ENCODE measurements at regions not wholly inside any gene's neighbourhood (a gene's known extent, or its start where the extent isn't known, plus 50 kb on each side); places are given as distances from the start of the nearest gene placed in this dataset.
"Not testable (repeated sequence)": the region's sequence is repeated elsewhere in the genome, so short reads cannot be mapped to it uniquely, and the experiment has no call there.

DNA sequence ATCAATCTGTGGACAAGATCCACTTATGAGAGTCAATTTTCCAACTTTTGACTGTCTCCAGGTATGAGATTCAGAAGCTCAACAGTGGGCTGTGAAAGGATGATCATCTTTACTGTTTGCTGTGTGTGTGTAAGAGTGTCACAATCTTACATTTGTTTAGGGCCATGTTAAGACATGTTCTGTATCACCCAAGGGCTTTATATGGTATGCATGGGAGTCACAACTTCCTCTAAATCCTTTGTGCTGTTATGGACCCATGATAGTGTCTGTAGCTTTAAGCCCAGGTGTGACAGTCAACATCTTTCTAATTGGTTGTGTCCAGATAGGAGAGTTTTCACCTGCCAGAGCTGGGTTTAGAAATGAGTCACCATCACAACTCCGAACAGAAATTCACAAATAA, 70.2 kb downstream of the ZNF726 start:
- DNase-seq: not testable (repeated sequence)

DNA sequence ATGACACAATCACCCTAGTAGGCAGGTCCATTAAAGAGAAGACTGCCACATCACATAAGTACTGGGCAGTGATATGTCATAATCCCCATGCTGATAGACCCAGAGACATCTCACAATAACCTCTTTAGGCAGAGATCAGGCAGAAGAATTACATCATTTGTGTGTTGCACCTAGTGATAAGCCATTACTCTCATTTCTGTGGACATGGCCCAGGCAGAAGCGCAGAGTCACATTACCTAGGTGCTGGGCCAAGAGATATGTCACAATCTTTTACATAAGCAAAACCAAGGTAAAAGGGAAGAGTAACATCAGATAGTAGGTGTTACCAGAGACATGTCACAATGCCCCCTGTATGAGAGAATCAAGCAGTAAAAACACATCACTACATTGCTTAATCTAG, 71.9 kb downstream of the ZNF726 start:
- no peak for DNase-seq

DNA sequence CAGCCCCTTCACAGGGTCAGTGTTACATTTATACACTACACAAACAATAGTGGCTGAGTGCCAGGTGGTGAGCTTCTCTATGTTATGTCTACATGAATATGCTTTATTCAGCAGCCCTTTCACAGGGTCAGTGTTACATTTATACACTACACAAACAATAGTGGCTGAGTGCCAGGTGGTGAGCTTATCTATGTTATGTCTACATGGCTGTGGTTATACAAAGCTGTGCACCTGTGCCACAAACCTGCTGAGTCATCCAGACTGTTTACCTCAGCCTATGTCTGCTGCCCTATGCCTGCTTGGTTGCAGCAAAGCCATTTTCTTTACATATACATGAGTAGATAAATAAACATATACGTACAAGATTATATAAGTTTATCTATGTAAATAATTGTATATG, 76.5 kb downstream of the ZNF726 start:
- no peak for DNase-seq

DNA sequence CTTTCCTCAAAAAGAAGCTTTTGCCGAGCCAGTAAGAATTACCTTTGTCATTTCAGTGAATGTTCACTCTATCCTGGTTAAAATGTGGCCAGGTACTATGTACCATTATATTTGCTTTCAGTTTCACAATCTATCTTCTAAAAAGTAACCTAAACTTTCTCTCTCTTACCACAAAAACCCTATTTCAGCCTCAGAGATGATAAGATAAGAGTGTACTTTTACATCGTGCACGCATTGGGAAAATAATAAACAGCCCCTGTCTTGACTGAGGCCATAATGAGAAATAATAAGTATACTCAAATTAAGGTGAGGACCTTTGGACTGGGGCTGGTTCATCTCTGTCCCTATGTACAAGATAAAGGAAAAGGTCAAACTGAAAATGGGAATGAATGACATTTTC, 77.7 kb downstream of the ZNF726 start:
- DNase-seq: no peak

DNA sequence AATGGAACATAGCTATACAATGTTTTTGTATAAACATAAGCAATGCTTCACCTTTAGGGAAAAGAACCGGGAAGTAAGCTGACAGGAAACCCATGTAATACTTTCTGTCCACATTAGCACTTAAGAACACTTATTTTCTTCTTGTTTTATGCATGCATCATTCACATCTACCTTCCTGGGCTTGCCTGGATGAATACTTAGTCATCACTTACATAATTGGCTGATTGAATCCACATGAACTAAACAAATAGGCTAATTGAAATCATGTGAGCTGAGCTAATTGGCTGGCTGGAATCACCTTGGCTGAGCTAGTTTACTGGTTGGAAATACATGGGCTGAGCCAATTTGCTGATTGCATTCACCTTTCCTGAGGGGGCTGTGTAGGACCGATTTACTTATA, 78.8 kb downstream of the ZNF726 start:
- DNase-seq: no peak

DNA sequence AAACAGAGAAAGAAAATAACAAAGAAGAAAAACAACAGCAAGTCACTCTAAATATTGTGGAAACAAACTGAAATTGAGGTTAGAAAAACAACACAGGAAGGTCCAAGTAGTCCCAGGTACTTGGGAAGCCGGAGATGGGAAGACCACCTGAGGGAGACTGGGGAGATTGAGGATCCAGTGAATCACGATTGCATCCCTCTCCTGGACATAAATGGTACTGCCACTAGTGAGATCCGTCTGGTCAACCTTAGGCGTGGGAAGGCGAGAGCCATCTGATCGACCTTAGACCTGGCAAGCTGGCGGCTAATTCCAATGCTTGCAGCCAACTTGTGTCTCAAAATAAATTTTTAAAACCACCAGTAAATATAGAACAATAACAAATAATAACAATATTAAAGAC, 81.9 kb downstream of the ZNF726 start:
- no peak for DNase-seq

DNA sequence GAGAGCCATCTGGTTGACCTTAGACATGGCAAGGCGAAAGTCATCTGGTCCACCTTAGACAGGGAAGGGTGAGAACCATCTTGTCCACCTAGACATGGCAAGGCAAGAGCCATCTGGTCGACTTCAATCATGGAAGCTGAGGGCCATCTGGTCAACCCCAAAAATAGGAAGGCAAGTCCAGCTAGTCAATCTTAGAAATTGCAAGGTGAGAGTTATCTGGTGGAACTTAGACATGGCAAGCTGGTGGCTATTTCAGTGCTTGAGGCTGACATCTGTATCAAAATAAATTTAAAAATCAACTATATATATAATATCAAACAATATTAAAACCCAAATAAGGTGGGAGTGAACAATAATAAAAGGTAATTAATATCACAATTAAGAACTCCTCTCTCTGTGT, 83.9 kb downstream of the ZNF726 start:
- no peak for DNase-seq

DNA sequence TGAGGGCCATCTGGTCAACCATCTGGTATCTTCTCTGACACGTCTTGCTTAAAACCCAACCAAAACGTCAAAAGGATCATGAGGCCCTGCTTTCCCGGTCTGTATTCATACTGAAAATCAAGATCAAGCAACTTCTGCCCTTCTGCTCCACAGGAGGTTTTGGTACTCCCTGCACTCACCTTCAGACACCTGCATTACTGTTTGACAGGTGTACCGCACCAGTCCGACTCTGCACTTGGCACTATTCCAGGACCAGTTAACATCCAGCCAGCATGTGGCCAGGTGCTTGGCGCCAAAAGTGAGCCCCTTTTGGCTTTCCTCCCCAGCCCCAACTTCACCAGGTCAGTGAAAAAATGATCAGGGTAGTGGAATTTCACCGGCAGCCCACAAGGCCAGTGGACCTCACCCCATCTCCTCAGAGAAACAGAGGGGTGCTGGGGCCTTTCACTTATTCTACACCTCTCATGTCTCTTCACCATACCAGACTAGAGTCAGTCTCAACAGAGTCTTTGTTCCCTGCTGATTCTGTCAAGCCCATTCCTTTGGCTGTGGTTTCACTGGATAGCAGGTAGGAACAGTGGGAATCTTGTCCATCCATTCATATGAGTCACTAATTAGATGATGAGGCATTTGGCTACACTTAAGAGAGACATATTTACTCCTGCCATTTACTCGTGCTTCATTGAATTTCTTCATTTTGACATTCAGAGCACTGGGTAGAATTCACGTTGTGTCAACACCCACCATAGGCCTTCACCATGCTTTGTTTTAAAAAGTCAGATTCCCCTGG, 85.3 kb downstream of the ZNF726 start:
- no peak for DNase-seq

DNA sequence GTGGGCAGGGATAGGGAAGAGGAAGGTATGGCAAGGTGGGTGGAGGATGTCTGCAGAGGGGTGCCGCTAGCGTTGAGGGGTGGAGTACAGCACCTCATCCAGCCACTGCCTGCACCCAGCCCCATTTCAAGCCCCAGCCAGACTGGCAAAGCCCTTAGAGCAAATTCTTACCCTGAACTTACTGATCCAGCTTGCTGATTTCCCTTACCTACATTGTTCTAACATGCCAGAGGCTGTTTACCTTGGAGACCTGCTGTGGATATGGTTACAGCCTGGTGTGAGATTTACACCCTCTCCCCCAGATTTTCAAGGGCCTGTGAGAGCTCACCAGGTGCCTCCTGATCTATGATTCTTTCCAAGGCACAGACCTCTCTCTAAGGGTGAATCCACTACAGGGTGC, 86.0 kb downstream of the ZNF726 start:
- no peak for DNase-seq

DNA sequence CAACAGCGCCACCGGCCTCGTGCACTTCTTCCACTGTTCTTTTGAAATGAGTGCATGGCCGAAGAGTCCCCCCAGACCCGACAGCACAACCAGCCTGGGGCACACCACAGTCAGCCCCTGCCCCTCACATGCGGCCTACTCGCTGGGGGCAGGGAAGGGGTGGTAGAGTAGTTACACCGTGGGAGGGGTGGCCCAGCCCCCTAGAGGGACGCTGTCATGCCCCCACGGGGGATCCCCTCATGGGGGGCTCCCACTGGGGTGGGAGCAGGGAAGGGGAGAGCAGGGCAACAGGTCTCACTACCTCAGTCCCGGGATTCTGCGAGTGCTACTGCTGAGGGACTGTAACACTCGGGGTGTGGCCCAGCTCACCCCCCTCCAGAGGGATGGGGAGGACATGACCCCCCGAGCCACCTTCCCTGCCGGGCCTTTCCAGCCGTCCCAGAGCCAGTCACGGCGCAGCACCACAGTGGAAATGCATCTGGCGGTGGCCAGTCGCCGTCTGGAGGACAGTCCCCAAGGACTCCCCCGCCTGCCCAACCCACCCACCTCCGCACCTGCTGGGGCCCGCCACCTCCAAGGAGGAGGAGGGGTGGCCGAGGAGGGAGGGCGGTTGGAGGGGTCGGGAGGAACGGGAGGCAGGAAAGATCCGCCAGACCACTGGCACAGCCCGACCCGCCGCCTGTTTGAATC, 84.6 kb upstream of the ZNF254 start:
- DNase-seq: no peak

DNA sequence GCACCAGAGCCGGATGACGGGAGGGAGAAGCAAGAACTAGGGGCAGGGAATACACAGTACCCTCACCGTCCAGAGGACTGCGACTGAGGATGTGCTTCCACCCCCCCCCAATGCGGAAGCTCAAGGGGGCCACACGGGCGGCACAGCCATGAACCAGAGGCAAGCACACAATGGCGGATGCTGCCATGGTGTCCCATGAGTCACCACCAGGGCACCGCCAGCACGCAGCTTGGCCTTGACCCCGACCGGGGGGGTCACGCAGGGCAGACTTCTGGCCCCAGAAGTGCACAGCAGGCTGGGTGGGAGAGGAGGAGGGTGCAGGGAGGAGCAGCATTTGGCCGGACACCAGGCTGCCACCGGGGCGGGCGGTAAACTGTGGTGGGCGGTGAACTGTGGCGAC, 83.5 kb upstream of the ZNF254 start:
- no peak for DNase-seq

DNA sequence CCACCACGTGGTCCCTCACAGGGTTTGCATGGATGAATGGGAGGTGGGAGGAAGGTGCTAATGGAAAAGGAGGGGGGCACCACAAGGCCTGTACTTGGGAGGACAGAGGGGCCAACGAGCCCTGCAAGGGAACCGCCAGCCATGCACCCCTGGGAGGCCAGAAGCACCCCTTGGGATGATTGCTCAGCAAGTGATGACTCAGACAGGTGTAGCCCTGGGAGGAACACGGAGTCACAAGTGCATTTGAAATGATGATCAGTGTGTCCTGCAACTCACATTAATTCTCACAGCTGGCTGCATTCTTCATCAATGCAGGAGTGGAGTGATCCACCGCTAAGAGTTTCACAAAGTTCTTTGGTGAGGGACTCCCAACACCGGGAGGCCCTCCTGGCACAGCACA, 82.8 kb upstream of the ZNF254 start:
- DNase-seq: no peak

DNA sequence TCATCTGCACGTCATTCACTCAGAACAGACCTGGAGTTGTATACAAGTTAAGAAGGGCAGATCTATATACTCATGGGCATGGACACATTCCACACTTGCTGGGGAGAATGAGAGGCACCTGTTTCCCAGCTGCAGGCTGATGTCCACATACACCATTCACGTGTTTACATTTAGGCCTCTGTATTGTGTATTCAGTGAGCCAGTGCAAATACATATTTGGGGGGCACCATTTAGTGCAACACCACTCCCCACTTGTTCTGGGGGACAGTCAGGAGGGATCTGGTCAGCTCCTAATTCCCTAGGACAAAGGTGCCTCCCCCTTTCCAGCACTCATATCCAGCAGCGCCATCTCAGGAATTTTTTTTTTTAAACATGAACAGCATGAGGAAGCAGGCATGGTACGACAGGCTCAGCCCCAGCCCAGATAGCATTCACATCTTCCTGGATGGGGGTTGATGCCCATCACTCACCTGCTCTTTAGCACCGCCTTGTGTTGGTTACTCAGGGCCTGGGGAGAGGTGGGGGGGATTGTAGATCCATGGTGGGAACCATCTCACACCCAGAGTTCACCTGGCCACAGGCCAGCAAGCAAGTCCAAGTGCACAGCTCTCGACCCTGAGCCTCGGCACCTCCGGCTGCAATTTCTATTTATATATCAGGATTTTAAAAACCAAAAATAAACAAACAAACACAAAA, 56.9 kb upstream of the ZNF254 start:
- DNase-seq: no peak

DNA sequence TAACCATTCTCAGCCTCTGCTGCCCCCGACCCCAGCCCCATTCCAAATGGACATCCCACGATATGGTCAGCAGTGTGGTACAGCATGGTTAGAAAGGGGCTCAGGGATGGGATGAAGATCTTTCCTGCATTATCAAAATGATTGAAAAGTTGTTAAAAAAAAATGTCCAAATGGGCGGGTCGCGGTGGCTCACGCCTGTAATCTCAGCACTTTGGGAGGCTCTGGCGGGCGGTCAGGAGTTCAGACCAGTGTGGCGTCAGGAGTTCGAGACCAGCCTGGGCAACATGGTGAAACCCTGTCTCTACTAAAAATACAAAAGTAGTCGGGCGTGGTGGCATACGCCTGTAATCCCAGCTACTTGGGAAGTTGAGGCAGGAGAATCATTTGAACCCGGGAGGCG, 54.3 kb upstream of the ZNF254 start:
- no peak for DNase-seq

DNA sequence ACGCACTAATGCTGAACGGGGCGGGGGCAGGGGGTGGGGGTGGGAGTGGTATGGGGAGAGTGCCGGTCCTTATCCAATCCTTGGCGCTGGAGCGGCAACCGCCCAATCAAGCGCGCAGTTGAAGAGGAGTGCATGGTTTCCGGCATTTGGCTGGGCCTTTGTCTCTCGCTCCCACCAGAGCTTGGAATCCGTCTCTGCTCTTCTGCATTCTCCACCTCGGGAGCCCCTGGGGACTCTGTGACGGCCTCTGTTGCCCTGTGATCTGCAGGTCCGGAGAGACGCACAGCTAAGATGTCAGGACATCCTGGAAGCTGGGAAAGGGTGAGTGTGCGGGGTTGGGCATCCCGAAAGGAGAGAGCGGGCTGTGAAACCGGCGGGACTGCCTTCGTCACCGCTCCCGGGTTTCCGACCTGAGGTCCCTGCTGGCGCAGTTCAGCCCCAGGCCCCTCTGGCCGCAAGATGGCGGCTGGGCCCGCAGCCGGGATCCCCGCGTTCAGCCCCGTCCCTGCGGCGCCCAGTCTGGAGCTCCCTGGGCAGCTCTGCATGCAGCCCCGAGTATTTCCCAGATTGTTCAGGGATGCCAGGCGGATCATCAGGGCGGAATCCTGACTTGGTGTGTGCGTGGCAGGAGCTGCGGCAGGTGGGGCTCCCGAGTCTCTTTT, 53.6 kb upstream of the ZNF254 start:
- DNase-seq: peak; percentile 85

DNA sequence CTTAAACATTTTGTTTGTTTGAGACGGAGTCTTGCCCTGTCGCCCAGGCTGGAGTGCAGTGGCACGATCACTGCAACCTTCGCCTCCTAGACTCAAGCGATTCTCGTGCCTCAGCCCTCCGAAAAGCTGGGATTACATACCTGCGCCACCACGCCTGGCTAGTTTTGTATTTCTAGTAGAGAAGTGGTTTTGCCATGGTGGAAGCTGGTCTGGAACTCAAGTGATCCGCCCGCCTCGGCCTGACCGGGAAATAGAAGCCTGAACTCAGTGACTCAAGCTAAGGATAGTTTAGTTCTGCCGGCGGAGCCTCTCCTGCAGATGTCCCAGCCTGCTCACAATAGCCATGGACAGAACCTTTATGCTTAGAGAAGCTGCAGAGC, 53.0 kb upstream of the ZNF254 start:
- no peak for DNase-seq

DNA sequence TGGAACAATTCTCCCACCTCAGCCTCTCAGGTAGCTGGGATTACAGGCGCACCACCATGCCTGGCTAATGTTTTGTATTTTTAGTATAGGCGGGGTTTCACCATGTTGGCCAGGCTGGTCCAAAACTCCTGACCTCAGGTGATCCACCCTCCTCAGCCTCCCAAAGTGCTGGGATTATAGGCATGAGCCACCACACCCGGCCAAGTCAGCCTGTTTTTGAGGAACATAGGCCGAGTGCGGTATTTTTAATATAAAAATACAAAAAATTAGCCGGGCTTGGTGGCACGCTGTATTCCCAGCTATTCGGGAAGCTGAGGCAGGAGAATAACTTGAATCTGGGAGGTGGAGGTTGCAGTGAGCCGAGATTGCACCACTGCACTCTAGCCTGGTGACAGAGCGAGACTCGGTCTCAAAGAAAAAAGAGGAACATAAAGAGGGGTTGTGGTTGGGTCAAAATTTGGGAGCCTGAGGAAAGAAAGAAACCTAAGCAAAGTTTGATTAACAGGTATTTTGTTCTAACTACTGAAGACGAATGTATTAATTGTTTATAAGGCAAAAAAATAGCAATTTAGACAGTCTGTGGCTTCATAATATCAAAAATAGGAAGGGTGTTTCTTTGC, 51.6 kb upstream of the ZNF254 start:
- not testable (repeated sequence) for DNase-seq
